ENCODE measurements at regions not wholly inside any gene's neighbourhood (a gene's known extent, or its start where the extent isn't known, plus 50 kb on each side); places are given as distances from the start of the nearest gene placed in this dataset.

- TF ChIP-seq NFIC (IDR thresholded peaks at IDR 0.05) (no peak), TEAD4 (IDR thresholded peaks at IDR 0.05) (no peak), CEBPB (IDR thresholded peaks at IDR 0.05) (no peak), YY1 (IDR thresholded peaks at IDR 0.05; ENCODE audit: low read depth) (no peak), TAF1 (IDR thresholded peaks at IDR 0.05; ENCODE audit: low read depth) (no peak), REST (IDR thresholded peaks at IDR 0.05; ENCODE audit: low read depth) (no peak), MAX (IDR thresholded peaks at IDR 0.05) (no peak), USF1 (IDR thresholded peaks at IDR 0.05) (no peak)
These were observed 312.7 kb upstream of the SP8 start for GRCh38 chr7:21099432-21099831.
